ENCODE measurements at regions not wholly inside any gene's neighbourhood (a gene's known extent, or its start where the extent isn't known, plus 50 kb on each side); places are given as distances from the start of the nearest gene placed in this dataset.

- Histone ChIP-seq H3K27me3 (ENCODE audit: insufficient read depth, low read depth) (no peaks in the 10 kb centered on the region), H3K4me2 (no peak overlapping the region), H2AFZ (ENCODE audit: low read depth) (no peak overlapping the region), H4K20me1 (ENCODE audit: insufficient read depth) (no peaks in the 10 kb centered on the region), H3K4me3 (IDR thresholded peaks at IDR 0.05; ENCODE audit: insufficient read depth, low read depth, low read length) (no peak overlapping the region), H3K9ac (no peak overlapping the region), H3K27ac (no peak overlapping the region), H3K4me1 (ENCODE audit: low read depth, poor library complexity, severe bottlenecking) (no peaks in the 10 kb centered on the region), H3K79me2 (ENCODE audit: insufficient read depth, low read depth) (no peaks in the 10 kb centered on the region), H3K36me3 (ENCODE audit: insufficient read depth) (no peaks in the 10 kb centered on the region)
- TF ChIP-seq CTCF (conservative IDR thresholded peaks at IDR 0.05; ENCODE audit: low read depth, low read length), result no peak
These were observed 436.1 kb downstream of the TYW1 start for GRCh38 chr7:67432536-67433234.

GRCh38 chr7:67435894-67436535, 439.4 kb downstream of the TYW1 start:
- no peak overlapping the region for H2AFZ ChIP-seq (ENCODE audit: low read depth)
- no peaks in the 10 kb centered on the region for H4K20me1 ChIP-seq (ENCODE audit: insufficient read depth)
- no peak overlapping the region for H3K9ac ChIP-seq
- H3K79me2 ChIP-seq (ENCODE audit: insufficient read depth, low read depth), result no peaks in the 10 kb centered on the region
- no peaks in the 10 kb centered on the region for H3K4me1 ChIP-seq (ENCODE audit: low read depth, poor library complexity, severe bottlenecking)
- no peak overlapping the region for H3K4me3 ChIP-seq (IDR thresholded peaks at IDR 0.05; ENCODE audit: insufficient read depth, low read depth, low read length)
- no peak overlapping the region for H3K4me2 ChIP-seq
- no peak overlapping the region for H3K27ac ChIP-seq
- H3K36me3 ChIP-seq (ENCODE audit: insufficient read depth), result no peaks in the 10 kb centered on the region
- no peak for TF ChIP-seq CTCF (conservative IDR thresholded peaks at IDR 0.05; ENCODE audit: low read depth, low read length)
- H3K27me3 ChIP-seq (ENCODE audit: insufficient read depth, low read depth), result no peaks in the 10 kb centered on the region

- Histone ChIP-seq H3K27me3 (ENCODE audit: insufficient read depth, low read depth) (no peaks in the 10 kb centered on the region), H4K20me1 (ENCODE audit: insufficient read depth) (no peaks in the 10 kb centered on the region), H3K4me3 (IDR thresholded peaks at IDR 0.05; ENCODE audit: insufficient read depth, low read depth, low read length) (no peak overlapping the region), H3K4me1 (ENCODE audit: low read depth, poor library complexity, severe bottlenecking) (no peaks in the 10 kb centered on the region), H3K9ac (no peak overlapping the region), H3K36me3 (ENCODE audit: insufficient read depth) (no peaks in the 10 kb centered on the region), H3K4me2 (no peak overlapping the region), H3K27ac (no peak overlapping the region), H2AFZ (ENCODE audit: low read depth) (no peak overlapping the region), H3K79me2 (ENCODE audit: insufficient read depth, low read depth) (no peaks in the 10 kb centered on the region)
- no peak for TF ChIP-seq CTCF (conservative IDR thresholded peaks at IDR 0.05; ENCODE audit: low read depth, low read length)
These were observed 441.7 kb downstream of the TYW1 start for GRCh38 chr7:67438198-67438882.

GRCh38 chr7:67438913-67439505, 442.4 kb downstream of the TYW1 start:
- H3K9ac ChIP-seq, result no peak overlapping the region
- no peaks in the 10 kb centered on the region for H3K79me2 ChIP-seq (ENCODE audit: insufficient read depth, low read depth)
- no peaks in the 10 kb centered on the region for H4K20me1 ChIP-seq (ENCODE audit: insufficient read depth)
- no peaks in the 10 kb centered on the region for H3K27me3 ChIP-seq (ENCODE audit: insufficient read depth, low read depth)
- no peak for TF ChIP-seq CTCF (conservative IDR thresholded peaks at IDR 0.05; ENCODE audit: low read depth, low read length)
- H3K4me1 ChIP-seq (ENCODE audit: low read depth, poor library complexity, severe bottlenecking), result no peaks in the 10 kb centered on the region
- H2AFZ ChIP-seq (ENCODE audit: low read depth), result no peak overlapping the region
- H3K36me3 ChIP-seq (ENCODE audit: insufficient read depth), result no peaks in the 10 kb centered on the region
- no peak overlapping the region for H3K27ac ChIP-seq
- no peak overlapping the region for H3K4me3 ChIP-seq (IDR thresholded peaks at IDR 0.05; ENCODE audit: insufficient read depth, low read depth, low read length)
- no peak overlapping the region for H3K4me2 ChIP-seq
